ENCODE measurements at regions not wholly inside any gene's neighbourhood (a gene's known extent, or its start where the extent isn't known, plus 50 kb on each side); places are given as distances from the start of the nearest gene placed in this dataset.

- H2BK120ac ChIP-seq (ENCODE audit: low read depth, low read length) = no peak overlapping the region
- ChIA-PET POLR2A (ENCODE audit: unreplicated experiment) (no interaction called here), CTCF (no interaction called here)
- no peak overlapping the region for H2AK5ac ChIP-seq (ENCODE audit: low read depth, low read length)
- H3K27ac ChIP-seq (ENCODE audit: insufficient read depth, low read length) = no peak overlapping the region
- no peak overlapping the region for H3K4ac ChIP-seq (ENCODE audit: low read depth, low read length)
- H3K9me1 ChIP-seq (ENCODE audit: insufficient read depth, low read length) = no peaks in the 10 kb centered on the region
- H4K20me1 ChIP-seq (ENCODE audit: insufficient read depth, low read length) = no peaks in the 10 kb centered on the region
- no peak overlapping the region for H2BK20ac ChIP-seq (ENCODE audit: low read depth, low read length)
- H4K5ac ChIP-seq (ENCODE audit: low read depth, low read length) = no peak overlapping the region
- no peak overlapping the region for H4K8ac ChIP-seq (ENCODE audit: low read depth in 2 of 2, low read length in 2 of 2)
- no peak overlapping the region for H3K56ac ChIP-seq (ENCODE audit: extremely low read depth, insufficient read depth, low read length)
- H3K36me3 ChIP-seq (ENCODE audit: control insufficient read depth, insufficient read depth, low read length) = no peaks in the 10 kb centered on the region
- no peak overlapping the region for H3K4me2 ChIP-seq (ENCODE audit: low read depth, low read length)
- H3K14ac ChIP-seq (replicated peaks; ENCODE audit: low read depth, low read length) = no peak overlapping the region
- no peak overlapping the region for H4K91ac ChIP-seq (ENCODE audit: insufficient read depth, low read depth, low read length)
- H2BK5ac ChIP-seq (ENCODE audit: low read depth, low read length, poor library complexity, severe bottlenecking) = no peak overlapping the region
- in situ Hi-C loops (cut with MboI; ENCODE audit: low sequenced_read_pairs) (no loop called here), intact Hi-C loops (cut with micrococcal nuclease) (no loop called here), dilution Hi-C loops (cut with HindIII; ENCODE audit: low sequenced_read_pairs, unreplicated experiment) (no loop called here)
- no peak overlapping the region for H3K23ac ChIP-seq (ENCODE audit: low read depth, low read length)
- DNase-seq = no peak
- no peak overlapping the region for H2AFZ ChIP-seq (replicated peaks; ENCODE audit: low read length, poor library complexity)
- H3K27me3 ChIP-seq (ENCODE audit: control insufficient read depth, insufficient read depth, low read length) = no peaks in the 10 kb centered on the region
- no peak overlapping the region for H3K9ac ChIP-seq (ENCODE audit: low read depth, low read length)
- H3K4me3 ChIP-seq (ENCODE audit: insufficient read depth, low read depth, low read length) = no peak overlapping the region
- 43% methylated on average over 1 of the region's 2 CpGs; no CpG with 5 or more reads in 1 of the 2 experiments for WGBS, 2 experiments (ENCODE audit: extremely low coverage in 2 of 2, insufficient read length in 1 of 2)
- no peak for ATAC-seq (ENCODE audit: low read depth)
- no TSS peak for BruUV-seq (replicated peaks)
- no peak overlapping the region for H3K18ac ChIP-seq (ENCODE audit: low read depth, low read length)
- peaks cover 10% of the 10 kb centered on the region for H3K9me3 ChIP-seq (ENCODE audit: control insufficient read depth, insufficient read depth, low read length)
- H3K4me1 ChIP-seq (ENCODE audit: control insufficient read depth, insufficient read depth, low read length) = no peaks in the 10 kb centered on the region
- TF ChIP-seq, protein P1, sequence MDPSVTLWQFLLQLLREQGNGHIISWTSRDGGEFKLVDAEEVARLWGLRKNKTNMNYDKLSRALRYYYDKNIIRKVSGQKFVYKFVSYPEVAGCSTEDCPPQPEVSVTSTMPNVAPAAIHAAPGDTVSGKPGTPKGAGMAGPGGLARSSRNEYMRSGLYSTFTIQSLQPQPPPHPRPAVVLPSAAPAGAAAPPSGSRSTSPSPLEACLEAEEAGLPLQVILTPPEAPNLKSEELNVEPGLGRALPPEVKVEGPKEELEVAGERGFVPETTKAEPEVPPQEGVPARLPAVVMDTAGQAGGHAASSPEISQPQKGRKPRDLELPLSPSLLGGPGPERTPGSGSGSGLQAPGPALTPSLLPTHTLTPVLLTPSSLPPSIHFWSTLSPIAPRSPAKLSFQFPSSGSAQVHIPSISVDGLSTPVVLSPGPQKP (IDR thresholded peaks at IDR 0.05; ENCODE audit: borderline replicate concordance, low read depth, low read length) = no peak
- no peak for TF ChIP-seq POLR2A (IDR thresholded peaks at IDR 0.05; ENCODE audit: low read depth, low read length)
- H2AK9ac ChIP-seq (replicated peaks; ENCODE audit: low read depth, low read length, poor library complexity) = no peak overlapping the region
- H3K79me1 ChIP-seq (ENCODE audit: low read depth in 1 of 2, low read length in 2 of 2) = no peaks in the 10 kb centered on the region
- H2BK15ac ChIP-seq (ENCODE audit: low read depth, low read length) = no peak overlapping the region
Observed at GRCh38 chr7:108825581-108825909, 255.9 kb downstream of the DNAJB9 start.
